Neural progenitor cell (in vitro differentiated cells): ENCODE measurements at regions not wholly inside any gene's neighbourhood (a gene's known extent, or its start where the extent isn't known, plus 50 kb on each side); places are given as distances from the start of the nearest gene placed in this dataset.

Experiments
- DNase-seq: peaks from one replicate; pipeline ENCODE4 v3.0.0-alpha.2; 2016; ENCODE audit warnings: low spot score
- H2AFZ ChIP-seq: fragments of 200-600 bp; sonication (generic); replicated peaks from 2 replicates; pipeline ENCODE4 v1.6.1; 2016; ENCODE audit warnings: antibody characterized with exemption
- H3F3A ChIP-seq: fragments of 200-600 bp; sonication (generic); 2 replicates; pipeline ENCODE4 v1.6.1; 2016; ENCODE audit warnings: antibody characterized with exemption, low read depth
- H3K27ac ChIP-seq: fragments of 200-600 bp; sonication (generic); 2 replicates; pipeline ENCODE4 v1.5.1; 2016; ENCODE audit warnings: mild to moderate bottlenecking
- H3K27me3 ChIP-seq: fragments of 200-600 bp; sonication (generic); 2 replicates; pipeline ENCODE4 v1.6.1; 2016; ENCODE audit warnings: mild to moderate bottlenecking, moderate library complexity
- H3K36me3 ChIP-seq: fragments of 200-600 bp; sonication (generic); 2 replicates; pipeline ENCODE4 v1.5.1; 2016
- H3K4me1 ChIP-seq: fragments of 200-600 bp; sonication (generic); 2 replicates; pipeline ENCODE4 v1.6.1; 2016; ENCODE audit warnings: mixed run types
- H3K4me2 ChIP-seq: fragments of 200-600 bp; sonication (generic); 2 replicates; pipeline ENCODE4 v1.6.1; 2016
- H3K4me3 ChIP-seq: fragments of 200-600 bp; sonication (generic); 2 replicates; pipeline ENCODE4 v1.5.1; 2016
- H3K79me2 ChIP-seq: fragments of 200-600 bp; sonication (generic); 2 replicates; pipeline ENCODE4 v1.6.1; 2016; ENCODE audit warnings: low read depth
- H3K9ac ChIP-seq: fragments of 200-600 bp; sonication (generic); 2 replicates; pipeline ENCODE4 v1.6.1; 2016
- H3K9me3 ChIP-seq: fragments of 200-600 bp; sonication (generic); 2 replicates; pipeline ENCODE4 v1.5.1; 2016; ENCODE audit warnings: low read depth
- H4K20me1 ChIP-seq: fragments of 200-600 bp; sonication (generic); 2 replicates; pipeline ENCODE4 v1.6.1; 2016; ENCODE audit warnings: low read depth
- H3K27ac Mint-ChIP-seq: 3 replicates; pipeline ENCODE4 v1.8.0; 2021; ENCODE audit warnings: mixed read lengths
- H3K27me3 Mint-ChIP-seq: 2 replicates; pipeline ENCODE4 v1.8.0; 2022; ENCODE audit warnings: low read depth, mild to moderate bottlenecking, inconsistent platforms, moderate library complexity, mixed read lengths; ENCODE audit not compliant: insufficient read depth
- H3K36me3 Mint-ChIP-seq: 3 replicates; pipeline ENCODE4 v1.8.0; 2021; ENCODE audit warnings: mixed read lengths
- H3K4me1 Mint-ChIP-seq: 3 replicates; pipeline ENCODE4 v1.8.0; 2021; ENCODE audit warnings: mixed read lengths
- H3K4me3 Mint-ChIP-seq: 3 replicates; pipeline ENCODE4 v1.8.0; 2021; ENCODE audit warnings: mild to moderate bottlenecking, moderate library complexity, mixed read lengths
- H3K9me3 Mint-ChIP-seq: 3 replicates; pipeline ENCODE4 v1.8.0; 2020; ENCODE audit warnings: mixed read lengths
- CTCF ChIP-seq: fragments of 200-600 bp; sonication (generic); IDR thresholded peaks from 2 replicates; pipeline ENCODE4 v1.5.1; 2017; ENCODE audit warnings: antibody characterized with exemption, mild to moderate bottlenecking
- EZH2 ChIP-seq: fragments of 200-600 bp; sonication (generic); IDR thresholded peaks from 2 replicates; pipeline ENCODE4 v1.6.1; 2017; ENCODE audit warnings: antibody characterized with exemption, mild to moderate bottlenecking, moderate library complexity
- EZH2phosphoT487 ChIP-seq: fragments of 200-600 bp; sonication (generic); IDR thresholded peaks from 2 replicates; pipeline ENCODE4 v1.6.1; 2017; ENCODE audit warnings: antibody characterized with exemption

DNA sequence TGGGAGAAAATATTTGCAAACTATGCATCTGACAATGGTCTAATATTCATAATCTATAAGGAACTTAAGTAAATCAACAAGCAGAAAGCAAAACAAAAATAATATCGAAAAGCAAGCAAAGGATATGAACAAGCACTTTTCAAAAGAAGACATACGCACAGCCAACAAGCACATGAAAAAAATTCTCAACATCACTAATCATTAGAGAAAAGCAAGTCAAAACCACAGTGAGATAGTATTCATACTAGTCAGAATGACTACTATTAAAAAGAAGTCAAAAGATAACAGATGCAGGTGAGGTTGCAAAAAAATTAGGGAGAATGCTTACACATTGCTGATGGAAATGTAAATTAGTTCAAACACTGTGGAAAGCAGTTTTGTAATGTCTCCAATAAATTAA lies 410.2 kb downstream of the MMUT start:
- TF ChIP-seq CTCF (no peak), EZH2 (no peak), EZH2phosphoT487 (no peak)
- Histone ChIP-seq H4K20me1 (no peaks in the 10 kb centered on the region), H3K4me3 (no peak overlapping the region), H3K4me2 (no peak overlapping the region), H3F3A (no peaks in the 10 kb centered on the region), H3K27me3 (no peaks in the 10 kb centered on the region), H3K4me1 (no peaks in the 10 kb centered on the region), H3K36me3 (no peaks in the 10 kb centered on the region), H3K79me2 (no peaks in the 10 kb centered on the region), H2AFZ (no peak overlapping the region), H3K9ac (no peak overlapping the region), H3K9me3 (no peaks in the 10 kb centered on the region), H3K27ac (no peak overlapping the region)
- Mint-ChIP-seq H3K36me3 (no peaks in the 10 kb centered on the region), H3K27me3 (no peaks in the 10 kb centered on the region), H3K4me3 (no peak overlapping the region), H3K4me1 (no peaks in the 10 kb centered on the region), H3K27ac (no peak overlapping the region), H3K9me3 (no peaks in the 10 kb centered on the region)
- DNase-seq: no peak

DNA sequence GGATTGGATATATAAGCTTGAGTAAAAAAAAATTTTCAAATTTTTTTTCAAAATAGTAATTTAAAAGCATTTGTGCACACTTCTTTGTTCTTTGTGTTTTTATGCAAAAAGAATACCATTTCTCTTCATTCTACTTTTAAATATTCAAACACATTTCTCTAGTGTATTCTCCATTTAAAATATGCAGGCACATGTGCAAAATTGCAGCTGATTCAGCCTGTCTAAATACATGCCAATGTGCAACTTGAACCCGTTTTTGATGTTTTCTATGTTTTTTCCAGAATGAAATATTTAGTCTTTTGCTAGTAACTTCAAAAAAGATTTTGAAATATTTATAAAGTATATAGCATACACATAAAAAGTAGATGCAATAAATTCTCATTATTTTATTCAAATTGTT lies 411.8 kb downstream of the MMUT start:
- Histone ChIP-seq H3K27me3 (no peaks in the 10 kb centered on the region), H3K36me3 (no peaks in the 10 kb centered on the region), H3K27ac (no peak overlapping the region), H4K20me1 (no peaks in the 10 kb centered on the region), H3K4me2 (no peak overlapping the region), H3K4me1 (no peaks in the 10 kb centered on the region), H3K9ac (no peak overlapping the region), H3F3A (no peaks in the 10 kb centered on the region), H3K9me3 (no peaks in the 10 kb centered on the region), H3K4me3 (no peak overlapping the region), H3K79me2 (no peaks in the 10 kb centered on the region), H2AFZ (no peak overlapping the region)
- Mint-ChIP-seq H3K27ac (no peak overlapping the region), H3K9me3 (no peaks in the 10 kb centered on the region), H3K27me3 (no peaks in the 10 kb centered on the region), H3K36me3 (no peaks in the 10 kb centered on the region), H3K4me3 (no peak overlapping the region), H3K4me1 (no peaks in the 10 kb centered on the region)
- TF ChIP-seq CTCF: no peak
- no peak for TF ChIP-seq EZH2
- no peak for TF ChIP-seq EZH2phosphoT487
- no peak for DNase-seq

- DNase-seq: no peak
- no peak overlapping the region for H3K27ac ChIP-seq
- H3F3A ChIP-seq: no peaks in the 10 kb centered on the region
- no peaks in the 10 kb centered on the region for H3K36me3 ChIP-seq
- H3K9me3 Mint-ChIP-seq: no peaks in the 10 kb centered on the region
- H3K4me1 Mint-ChIP-seq: no peaks in the 10 kb centered on the region
- no peak overlapping the region for H2AFZ ChIP-seq
- no peaks in the 10 kb centered on the region for H4K20me1 ChIP-seq
- H3K4me2 ChIP-seq: no peak overlapping the region
- no peaks in the 10 kb centered on the region for H3K36me3 Mint-ChIP-seq
- no peak overlapping the region for H3K9ac ChIP-seq
- H3K79me2 ChIP-seq: no peaks in the 10 kb centered on the region
- H3K4me3 ChIP-seq: no peak overlapping the region
- no peaks in the 10 kb centered on the region for H3K4me1 ChIP-seq
- no peaks in the 10 kb centered on the region for H3K27me3 ChIP-seq
- no peak overlapping the region for H3K4me3 Mint-ChIP-seq
- no peak overlapping the region for H3K27ac Mint-ChIP-seq
- no peaks in the 10 kb centered on the region for H3K27me3 Mint-ChIP-seq
- TF ChIP-seq EZH2: no peak
- no peak for TF ChIP-seq CTCF
- no peak for TF ChIP-seq EZH2phosphoT487
- no peaks in the 10 kb centered on the region for H3K9me3 ChIP-seq
These were observed 412.5 kb downstream of the MMUT start for GRCh38 chr6:49050584-49050983.
